GM18498 (cell line): ENCODE measurements at regions not wholly inside any gene's neighbourhood (a gene's known extent, or its start where the extent isn't known, plus 50 kb on each side); places are given as distances from the start of the nearest gene placed in this dataset.
A peak's percentile ranks its signal among the peaks of the same experiment; 100 is the strongest.

Source experiments
- ATAC-seq: cut with Tn5 transposase; IDR thresholded peaks from one replicate; pipeline ENCODE4 v1.9.1; 2021; ENCODE audit warnings: mild to moderate bottlenecking, moderate library complexity; ENCODE audit not compliant: unreplicated experiment

- no peak for ATAC-seq
These were observed 365.2 kb downstream of the FAT4 start for GRCh38 chr4:125679989-125680388.

GRCh38 chr4:125681240-125681639, 366.5 kb downstream of the FAT4 start:
- ATAC-seq: peak; percentile 57

- ATAC-seq: no peak
These were observed 368.0 kb downstream of the FAT4 start for GRCh38 chr4:125682730-125683129.

- ATAC-seq: no peak
These were observed 374.1 kb downstream of the FAT4 start for GRCh38 chr4:125688841-125689240.

- ATAC-seq: no peak
These were observed 375.1 kb downstream of the FAT4 start for GRCh38 chr4:125689805-125690204.

- no peak for ATAC-seq
These were observed 378.5 kb downstream of the FAT4 start for GRCh38 chr4:125693228-125693627.

GRCh38 chr4:125702406-125702805, 387.7 kb downstream of the FAT4 start:
- ATAC-seq: no peak

GRCh38 chr4:125703443-125703842, 388.7 kb downstream of the FAT4 start:
- no peak for ATAC-seq

GRCh38 chr4:125704726-125705125, 390.0 kb downstream of the FAT4 start:
- ATAC-seq: no peak

GRCh38 chr4:125705681-125706080, 390.9 kb downstream of the FAT4 start:
- no peak for ATAC-seq

- ATAC-seq: no peak
These were observed 392.6 kb downstream of the FAT4 start for GRCh38 chr4:125707397-125707796.

- no peak for ATAC-seq
These were observed 396.0 kb downstream of the FAT4 start for GRCh38 chr4:125710766-125711165.

- ATAC-seq: no peak
These were observed 399.3 kb downstream of the FAT4 start for GRCh38 chr4:125714049-125714448.

- no peak for ATAC-seq
These were observed 400.1 kb downstream of the FAT4 start for GRCh38 chr4:125714845-125715244.

- no peak for ATAC-seq
These were observed 405.2 kb downstream of the FAT4 start for GRCh38 chr4:125719987-125720386.

GRCh38 chr4:125722009-125722408, 407.3 kb downstream of the FAT4 start:
- ATAC-seq: no peak

GRCh38 chr4:125725957-125726525, 411.3 kb downstream of the FAT4 start:
- no peak for ATAC-seq

- no peak for ATAC-seq
These were observed 413.2 kb downstream of the FAT4 start for GRCh38 chr4:125727931-125728330.

GRCh38 chr4:125728568-125728967, 413.8 kb downstream of the FAT4 start:
- no peak for ATAC-seq

GRCh38 chr4:125729171-125729570, 414.4 kb downstream of the FAT4 start:
- no peak for ATAC-seq

GRCh38 chr4:125732632-125733031, 417.9 kb downstream of the FAT4 start:
- ATAC-seq: no peak

GRCh38 chr4:125734504-125734903, 419.7 kb downstream of the FAT4 start:
- no peak for ATAC-seq

GRCh38 chr4:125735102-125735501, 420.3 kb downstream of the FAT4 start:
- no peak for ATAC-seq
